IPS-18a (cell line): ENCODE measurements at regions not wholly inside any gene's neighbourhood (a gene's known extent, or its start where the extent isn't known, plus 50 kb on each side); places are given as distances from the start of the nearest gene placed in this dataset.

Source experiments
- H3K27ac ChIP-seq: one replicate; pipeline ENCODE4 v1.5.1; 2013; ENCODE audit warnings: low read length
- H3K27me3 ChIP-seq: one replicate; pipeline ENCODE4 v1.6.1; 2013; ENCODE audit warnings: mild to moderate bottlenecking, low read length; ENCODE audit not compliant: control insufficient read depth, insufficient read depth
- H3K36me3 ChIP-seq: one replicate; pipeline ENCODE4 v1.6.1; 2013; ENCODE audit warnings: low read depth, low read length; ENCODE audit not compliant: control insufficient read depth
- H3K4me1 ChIP-seq: one replicate; pipeline ENCODE4 v1.6.1; 2013; ENCODE audit warnings: low read depth, low read length; ENCODE audit not compliant: control insufficient read depth
- H3K4me3 ChIP-seq: one replicate; pipeline ENCODE4 v1.5.1; 2013; ENCODE audit warnings: low read length
- H3K9ac ChIP-seq: one replicate; pipeline ENCODE4 v1.6.1; 2013; ENCODE audit warnings: mild to moderate bottlenecking, low read length, moderate library complexity
- H3K9me3 ChIP-seq: one replicate; pipeline ENCODE4 v1.6.1; 2013; ENCODE audit warnings: low read depth, low read length; ENCODE audit not compliant: control insufficient read depth

- Histone ChIP-seq H3K4me1 (peaks cover 6% of the 10 kb centered on the region), H3K4me3 (no peak overlapping the region), H3K9ac (no peak overlapping the region)
Measured at GRCh38 chr14:53855574-53855973, 101.1 kb downstream of the BMP4 start.

GRCh38 chr14:53855127-53855526 lies 101.5 kb downstream of the BMP4 start:
- Histone ChIP-seq H3K9me3 (no peaks in the 10 kb centered on the region), H3K4me1 (peaks cover 7% of the 10 kb centered on the region), H3K9ac (no peak overlapping the region), H3K36me3 (no peaks in the 10 kb centered on the region), H3K27ac (no peak overlapping the region), H3K27me3 (no peaks in the 10 kb centered on the region), H3K4me3 (no peak overlapping the region)

More at GRCh38 chr14:53855574-53855973, 101.1 kb downstream of the BMP4 start:
- no peaks in the 10 kb centered on the region for H3K36me3 ChIP-seq
- no peak overlapping the region for H3K27ac ChIP-seq
- H3K9me3 ChIP-seq, result no peaks in the 10 kb centered on the region
- H3K27me3 ChIP-seq, result no peaks in the 10 kb centered on the region

GRCh38 chr14:53851394-53852090 lies 105.1 kb downstream of the BMP4 start:
- Histone ChIP-seq H3K27ac (no peak overlapping the region), H3K36me3 (no peaks in the 10 kb centered on the region), H3K9ac (no peak overlapping the region), H3K27me3 (no peaks in the 10 kb centered on the region), H3K4me3 (no peak overlapping the region), H3K4me1 (peaks cover 7% of the 10 kb centered on the region), H3K9me3 (no peaks in the 10 kb centered on the region)

GRCh38 chr14:53850714-53851296 lies 105.8 kb downstream of the BMP4 start:
- no peak overlapping the region for H3K4me3 ChIP-seq
- H3K9me3 ChIP-seq, result no peaks in the 10 kb centered on the region
- no peaks in the 10 kb centered on the region for H3K27me3 ChIP-seq
- no peak overlapping the region for H3K27ac ChIP-seq
- H3K36me3 ChIP-seq, result no peaks in the 10 kb centered on the region
- H3K9ac ChIP-seq, result no peak overlapping the region
- H3K4me1 ChIP-seq, result peaks cover 7% of the 10 kb centered on the region

GRCh38 chr14:53849549-53849948 lies 107.1 kb downstream of the BMP4 start:
- no peaks in the 10 kb centered on the region for H3K36me3 ChIP-seq
- peaks cover 7% of the 10 kb centered on the region for H3K4me1 ChIP-seq
- H3K27me3 ChIP-seq, result no peaks in the 10 kb centered on the region
- H3K9me3 ChIP-seq, result no peaks in the 10 kb centered on the region
- no peak overlapping the region for H3K27ac ChIP-seq
- no peak overlapping the region for H3K4me3 ChIP-seq
- no peak overlapping the region for H3K9ac ChIP-seq

GRCh38 chr14:53848854-53849253 lies 107.8 kb downstream of the BMP4 start:
- H3K4me3 ChIP-seq, result no peak overlapping the region
- H3K9ac ChIP-seq, result no peak overlapping the region
- H3K36me3 ChIP-seq, result no peaks in the 10 kb centered on the region
- peaks cover 7% of the 10 kb centered on the region for H3K4me1 ChIP-seq
- no peaks in the 10 kb centered on the region for H3K9me3 ChIP-seq
- no peak overlapping the region for H3K27ac ChIP-seq
- no peaks in the 10 kb centered on the region for H3K27me3 ChIP-seq

- Histone ChIP-seq H3K4me3 (no peak overlapping the region), H3K4me1 (peaks cover 7% of the 10 kb centered on the region), H3K9me3 (no peaks in the 10 kb centered on the region), H3K9ac (no peak overlapping the region), H3K27ac (no peak overlapping the region), H3K36me3 (no peaks in the 10 kb centered on the region), H3K27me3 (no peaks in the 10 kb centered on the region)
Measured at GRCh38 chr14:53847881-53848280, 108.7 kb downstream of the BMP4 start.

- Histone ChIP-seq H3K4me1 (peaks cover 7% of the 10 kb centered on the region), H3K27ac (no peak overlapping the region), H3K36me3 (no peaks in the 10 kb centered on the region)
Measured at GRCh38 chr14:53847057-53847456, 109.6 kb downstream of the BMP4 start.

GRCh38 chr14:53845813-53846693 lies 110.6 kb downstream of the BMP4 start:
- H3K9me3 ChIP-seq, result no peaks in the 10 kb centered on the region
- peaks cover 5% of the 10 kb centered on the region for H3K4me1 ChIP-seq
- no peak overlapping the region for H3K27ac ChIP-seq
- no peaks in the 10 kb centered on the region for H3K36me3 ChIP-seq
- no peak overlapping the region for H3K9ac ChIP-seq
- H3K27me3 ChIP-seq, result no peaks in the 10 kb centered on the region
- H3K4me3 ChIP-seq, result no peak overlapping the region

More at GRCh38 chr14:53847057-53847456, 109.6 kb downstream of the BMP4 start:
- H3K9me3 ChIP-seq, result no peaks in the 10 kb centered on the region
- H3K9ac ChIP-seq, result no peak overlapping the region
- H3K27me3 ChIP-seq, result no peaks in the 10 kb centered on the region
- no peak overlapping the region for H3K4me3 ChIP-seq

GRCh38 chr14:53842938-53843337 lies 113.7 kb downstream of the BMP4 start:
- Histone ChIP-seq H3K9ac (no peak overlapping the region), H3K27me3 (no peaks in the 10 kb centered on the region), H3K4me3 (no peak overlapping the region), H3K27ac (no peak overlapping the region), H3K4me1 (no peaks in the 10 kb centered on the region), H3K36me3 (no peaks in the 10 kb centered on the region), H3K9me3 (no peaks in the 10 kb centered on the region)

- Histone ChIP-seq H3K4me1 (no peaks in the 10 kb centered on the region), H3K27ac (no peak overlapping the region), H3K4me3 (no peak overlapping the region), H3K9me3 (no peaks in the 10 kb centered on the region), H3K36me3 (no peaks in the 10 kb centered on the region), H3K9ac (no peak overlapping the region), H3K27me3 (no peaks in the 10 kb centered on the region)
Measured at GRCh38 chr14:53841109-53842099, 115.2 kb downstream of the BMP4 start.
